Pancreas (tissue), 10 donors: ENCODE measurements at regions not wholly inside any gene's neighbourhood (a gene's known extent, or its start where the extent isn't known, plus 50 kb on each side); places are given as distances from the start of the nearest gene placed in this dataset.

Experiments
- ATAC-seq, 4 donors: fragments of 200-7000 bp; cut with Tn5 transposase; one replicate each; pipeline versions ENCODE4 v1.8.0 to v1.9.1; 2020; ENCODE audit warnings: mild to moderate bottlenecking in 4 of 4, moderate library complexity in 4 of 4
- DNase-seq, 6 donors: peaks; one replicate each; pipeline ENCODE4 v3.0.0-alpha.2; 2020
- FAIRE-seq: peaks from 2 replicates; lab custom pipeline; 2012; peaks lifted over from hg19 to GRCh38; lab: Jason Lieb, UNC
- H3K27ac ChIP-seq, 4 donors: fragments of 200-600 bp; sonication (generic); 1 replicate in 3 of 4; 2 replicates in 1 of 4; pipeline versions ENCODE4 v1.5.0 to v1.8.0; 2020
- H3K27me3 ChIP-seq, 4 donors: fragments of 200-600 bp; one replicate each; pipeline ENCODE4 v1.8.0; 2021
- H3K36me3 ChIP-seq, 3 donors: fragments of 200-600 bp; sonication (generic) in 1 of 3; one replicate each; pipeline versions ENCODE4 v1.5.0 to v1.8.0; 2020 to 2021
- H3K4me1 ChIP-seq, 3 donors: fragments of 200-600 bp; one replicate each; pipeline ENCODE4 v1.8.0; 2021
- H3K4me3 ChIP-seq, 4 donors: fragments of 200-600 bp; sonication (generic) in 2 of 4; one replicate each; pipeline versions ENCODE4 v1.5.0 to v1.8.0; 2020 to 2021
- H3K9me3 ChIP-seq, 4 donors: fragments of 200-600 bp; one replicate each; pipeline ENCODE4 v1.8.0; 2021
- WGBS, 2 donors: extraction: QIAGEN DNeasy Blood & Tissue Kit; methylation state at CpG; one replicate each; pipeline ENCODE4 v1.1.7; 2013; 5-methylcytosine and 5-hydroxymethylcytosine counted together
- intact Hi-C, 3 donors: fragments of 100-400 bp; cut with DNase I; formaldehyde crosslinking; loops; one replicate each; pipeline versions ENCODE4 v1.11.1 to v1.14.2; 2022
- TF ChIP-seq, protein P1 (sequence below), 4 donors: fragments of 200-600 bp; sonication (generic) in 3 of 4; IDR thresholded peaks; one replicate each; pipeline versions ENCODE4 v1.5.0 to v1.8.0; 2021; ENCODE audit warnings: antibody characterized with exemption in 4 of 4
- donor health status: healthy with polysubstance abuse.
- donor health status: DM: no; HTN: no; CAD: no; lungs with moderate emphysema.
- donor health status: DM: no; HTN: no; CAD: no.
- donor health status: control.
- donor health status: control.
- donor health status: Bipolar disorder and iron deficiency.
- donor health status: DM: yes; HTN: yes; CAD: no.
- donor health status: DM: no; HTN: no; CAD: no.
- donor health status: DM: no; HTN: no; CAD: no.
- donor health status: DM: yes; HTN: yes; CAD: no.

- Histone ChIP-seq H3K4me1 (no peaks in the 10 kb centered on the region), H3K9me3 (no peaks in the 10 kb centered on the region), H3K4me3 (no peak overlapping the region), H3K27ac (no peak overlapping the region), H3K36me3 (no peaks in the 10 kb centered on the region), H3K27me3 (no peaks in the 10 kb centered on the region)
- intact Hi-C loops: no loop called here
- TF ChIP-seq, protein P1, sequence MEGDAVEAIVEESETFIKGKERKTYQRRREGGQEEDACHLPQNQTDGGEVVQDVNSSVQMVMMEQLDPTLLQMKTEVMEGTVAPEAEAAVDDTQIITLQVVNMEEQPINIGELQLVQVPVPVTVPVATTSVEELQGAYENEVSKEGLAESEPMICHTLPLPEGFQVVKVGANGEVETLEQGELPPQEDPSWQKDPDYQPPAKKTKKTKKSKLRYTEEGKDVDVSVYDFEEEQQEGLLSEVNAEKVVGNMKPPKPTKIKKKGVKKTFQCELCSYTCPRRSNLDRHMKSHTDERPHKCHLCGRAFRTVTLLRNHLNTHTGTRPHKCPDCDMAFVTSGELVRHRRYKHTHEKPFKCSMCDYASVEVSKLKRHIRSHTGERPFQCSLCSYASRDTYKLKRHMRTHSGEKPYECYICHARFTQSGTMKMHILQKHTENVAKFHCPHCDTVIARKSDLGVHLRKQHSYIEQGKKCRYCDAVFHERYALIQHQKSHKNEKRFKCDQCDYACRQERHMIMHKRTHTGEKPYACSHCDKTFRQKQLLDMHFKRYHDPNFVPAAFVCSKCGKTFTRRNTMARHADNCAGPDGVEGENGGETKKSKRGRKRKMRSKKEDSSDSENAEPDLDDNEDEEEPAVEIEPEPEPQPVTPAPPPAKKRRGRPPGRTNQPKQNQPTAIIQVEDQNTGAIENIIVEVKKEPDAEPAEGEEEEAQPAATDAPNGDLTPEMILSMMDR (IDR thresholded peaks at IDR 0.05): no peak
- WGBS, 2 donors: 82 to 83% methylated on average over 1 of the region's 1 CpG
- DNase-seq: no peak
- ATAC-seq: no peak
- FAIRE-seq: no peak
Observed at GRCh38 chr12:87233671-87234070, 795.5 kb downstream of the C12orf50 start.

- no peak for DNase-seq
- H3K27ac ChIP-seq: no peak overlapping the region
- 50 to 60% methylated on average over 1 of the region's 1 CpG for WGBS, 2 donors
- intact Hi-C loops: no loop called here
- H3K9me3 ChIP-seq: no peaks in the 10 kb centered on the region
- TF ChIP-seq, protein P1 (IDR thresholded peaks at IDR 0.05): no peak
- no peak for ATAC-seq
- H3K27me3 ChIP-seq: no peaks in the 10 kb centered on the region
- H3K4me3 ChIP-seq: no peak overlapping the region
- no peaks in the 10 kb centered on the region for H3K4me1 ChIP-seq
- no peaks in the 10 kb centered on the region for H3K36me3 ChIP-seq
- FAIRE-seq: no peak
Observed at GRCh38 chr12:87231818-87232217, 797.4 kb downstream of the C12orf50 start.

GRCh38 chr12:87230441-87230840, 798.8 kb downstream of the C12orf50 start:
- Histone ChIP-seq H3K9me3 (no peaks in the 10 kb centered on the region), H3K36me3 (no peaks in the 10 kb centered on the region), H3K4me1 (no peaks in the 10 kb centered on the region), H3K27me3 (no peaks in the 10 kb centered on the region), H3K4me3 (no peak overlapping the region), H3K27ac (no peak overlapping the region)
- no peak for FAIRE-seq
- TF ChIP-seq, protein P1 (IDR thresholded peaks at IDR 0.05): no peak
- intact Hi-C loops: no loop called here
- WGBS, 2 donors: 60 to 73% methylated on average over 2 of the region's 2 CpGs
- no peak for ATAC-seq
- DNase-seq: no peak

DNA sequence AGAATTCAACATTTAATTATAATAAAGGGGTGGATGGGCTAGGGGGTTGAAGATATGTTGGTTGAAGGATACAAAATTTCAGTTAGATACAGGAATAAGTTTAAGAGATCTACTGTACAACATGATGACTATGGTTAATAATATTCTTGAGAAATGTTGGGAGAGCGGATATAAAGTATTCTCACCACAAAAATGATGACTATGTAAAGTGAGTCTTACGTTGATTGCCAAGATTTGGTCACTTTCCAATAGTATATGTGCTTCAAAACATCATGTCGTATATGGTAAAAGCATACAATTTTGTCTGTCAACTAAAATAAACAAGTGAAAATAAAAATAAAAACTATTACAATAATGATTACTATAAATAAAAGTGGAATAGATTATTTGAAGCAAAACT, 802.0 kb downstream of the C12orf50 start:
- no peaks in the 10 kb centered on the region for H3K27me3 ChIP-seq
- intact Hi-C loops: no loop called here
- no peak overlapping the region for H3K27ac ChIP-seq
- WGBS, 2 donors: 69 to 73% methylated on average over 3 of the region's 3 CpGs
- H3K9me3 ChIP-seq: no peaks in the 10 kb centered on the region
- no peak overlapping the region for H3K4me3 ChIP-seq
- DNase-seq: no peak
- H3K4me1 ChIP-seq: no peaks in the 10 kb centered on the region
- H3K36me3 ChIP-seq: no peaks in the 10 kb centered on the region
- FAIRE-seq: no peak
- no peak for ATAC-seq
- TF ChIP-seq, protein P1 (IDR thresholded peaks at IDR 0.05): no peak

DNA sequence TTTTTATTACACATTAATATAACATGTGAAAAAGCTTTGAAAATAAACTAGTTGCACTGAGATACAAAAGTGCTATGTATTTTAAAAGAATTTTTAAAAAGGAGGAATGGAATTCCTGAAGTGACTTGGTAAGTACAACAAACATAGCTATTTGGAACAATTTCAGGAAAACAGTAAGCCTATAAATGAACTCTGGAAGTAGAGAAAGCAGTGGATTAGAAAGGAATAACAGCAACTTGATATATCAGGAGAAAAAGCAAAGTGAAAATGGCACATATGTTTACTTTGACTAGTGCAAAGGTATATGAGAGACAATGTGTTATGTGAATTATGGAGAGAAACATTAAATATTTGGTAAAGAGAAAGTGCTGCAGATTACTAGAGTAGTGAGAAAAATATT, 811.7 kb downstream of the C12orf50 start:
- H3K4me3 ChIP-seq: no peak overlapping the region
- no peaks in the 10 kb centered on the region for H3K27me3 ChIP-seq
- no peak for ATAC-seq
- DNase-seq: no peak
- peak; percentile 13 for FAIRE-seq
- no peaks in the 10 kb centered on the region for H3K9me3 ChIP-seq
- no peaks in the 10 kb centered on the region for H3K36me3 ChIP-seq
- intact Hi-C loops: no loop called here
- H3K4me1 ChIP-seq: peaks cover 0 to 14% (median 3%) of the 10 kb centered on the region in 3 donors
- no peak overlapping the region for H3K27ac ChIP-seq
- TF ChIP-seq, protein P1 (IDR thresholded peaks at IDR 0.05): no peak
